NT2/D1 (cell line): ENCODE measurements at regions not wholly inside any gene's neighbourhood (a gene's known extent, or its start where the extent isn't known, plus 50 kb on each side); places are given as distances from the start of the nearest gene placed in this dataset.
"Not testable (repeated sequence)": the region's sequence is repeated elsewhere in the genome, so short reads cannot be mapped to it uniquely, and the experiment has no call there.

Experiments
- DNase-seq: peaks from one replicate; pipeline ENCODE4 v3.0.0-alpha.2; 2011; ENCODE audit warnings: low read depth, low spot score
- H3K27me3 ChIP-seq: 2 replicates; pipeline ENCODE4 v1.6.0; 2011; ENCODE audit warnings: mild to moderate bottlenecking; ENCODE audit not compliant: insufficient read length, insufficient read depth
- H3K36me3 ChIP-seq: 2 replicates; pipeline ENCODE4 v1.6.1; 2011; ENCODE audit warnings: mild to moderate bottlenecking, low read length, mixed read lengths; ENCODE audit not compliant: insufficient read depth, insufficient read length
- H3K4me1 ChIP-seq: 2 replicates; pipeline ENCODE4 v1.5.1; 2011; ENCODE audit not compliant: insufficient read depth, insufficient read length
- H3K4me3 ChIP-seq: 2 replicates; pipeline ENCODE4 v1.5.1; 2011; ENCODE audit warnings: low read depth; ENCODE audit not compliant: insufficient read length
- H3K9ac ChIP-seq: 2 replicates; pipeline ENCODE4 v1.6.0; 2011; ENCODE audit warnings: low read depth; ENCODE audit not compliant: insufficient read length
- H3K9me3 ChIP-seq: 2 replicates; pipeline ENCODE4 v1.5.1; 2011; ENCODE audit warnings: mild to moderate bottlenecking, low read length; ENCODE audit not compliant: insufficient read depth
- SUZ12 ChIP-seq: IDR thresholded peaks from 2 replicates; pipeline ENCODE4 v1.6.1; 2011; ENCODE audit not compliant: insufficient read length, insufficient read depth; ENCODE audit errors: extremely low read depth
- YY1 ChIP-seq: IDR thresholded peaks from 2 replicates; pipeline ENCODE4 v1.6.1; 2011; ENCODE audit not compliant: insufficient read length, insufficient read depth
- ZNF274 ChIP-seq: IDR thresholded peaks from 2 replicates; pipeline ENCODE4 v1.6.1; 2011; ENCODE audit warnings: mild to moderate bottlenecking, low read depth, low read length

DNA sequence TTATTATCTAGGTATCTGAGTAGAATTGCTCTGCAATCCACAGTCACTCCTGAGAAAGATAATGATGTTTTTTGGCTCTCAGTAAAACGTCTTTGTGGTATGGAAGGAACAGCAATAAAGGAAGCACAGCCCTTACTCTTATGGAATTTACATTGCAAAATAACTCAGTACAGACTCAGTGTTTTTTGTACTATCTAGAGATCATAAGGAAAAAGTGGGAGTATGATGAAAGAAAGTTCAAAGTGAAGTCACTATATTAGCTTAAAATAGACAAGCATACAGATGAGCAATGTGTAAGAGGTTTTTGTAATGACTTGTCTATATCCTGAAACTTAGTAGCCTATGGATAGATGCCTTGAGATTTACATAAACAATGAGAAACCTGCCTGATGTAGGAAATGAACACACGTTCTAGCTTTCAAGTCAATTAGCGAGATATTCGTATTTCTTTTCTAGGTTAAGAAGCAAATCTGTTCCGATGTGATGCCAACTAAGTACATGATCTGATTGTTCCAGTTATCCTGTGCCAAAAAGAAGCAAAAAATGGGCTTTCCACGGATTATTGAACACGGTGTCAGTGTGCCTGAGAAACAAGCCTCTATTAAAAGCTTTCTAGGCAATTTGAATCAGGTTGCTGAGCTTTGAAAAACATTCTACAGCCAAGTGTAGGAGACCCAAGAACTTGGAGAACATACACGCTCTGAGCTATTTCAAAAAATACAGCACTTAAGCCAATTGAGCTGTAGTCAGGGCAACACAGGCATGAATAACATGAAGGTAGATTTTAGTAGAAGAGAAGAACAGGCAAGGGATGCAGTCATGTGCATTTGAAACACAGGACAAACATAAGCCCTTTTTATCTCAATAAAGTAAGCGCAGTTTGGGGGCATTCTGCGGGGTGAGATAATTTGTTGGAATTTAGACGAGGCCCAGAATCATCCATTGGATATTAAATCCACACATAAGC lies 86.3 kb upstream of the TAF11L2 start:
- no peak for DNase-seq
- TF ChIP-seq SUZ12, result no peak
- no peak for TF ChIP-seq ZNF274
- no peak for TF ChIP-seq YY1
- no peaks in the 10 kb centered on the region for H3K36me3 ChIP-seq
- no peak overlapping the region for H3K4me3 ChIP-seq
- H3K4me1 ChIP-seq, result peaks cover 8% of the 10 kb centered on the region
- no peaks in the 10 kb centered on the region for H3K9me3 ChIP-seq
- H3K27me3 ChIP-seq, result no peaks in the 10 kb centered on the region
- no peak overlapping the region for H3K9ac ChIP-seq

DNA sequence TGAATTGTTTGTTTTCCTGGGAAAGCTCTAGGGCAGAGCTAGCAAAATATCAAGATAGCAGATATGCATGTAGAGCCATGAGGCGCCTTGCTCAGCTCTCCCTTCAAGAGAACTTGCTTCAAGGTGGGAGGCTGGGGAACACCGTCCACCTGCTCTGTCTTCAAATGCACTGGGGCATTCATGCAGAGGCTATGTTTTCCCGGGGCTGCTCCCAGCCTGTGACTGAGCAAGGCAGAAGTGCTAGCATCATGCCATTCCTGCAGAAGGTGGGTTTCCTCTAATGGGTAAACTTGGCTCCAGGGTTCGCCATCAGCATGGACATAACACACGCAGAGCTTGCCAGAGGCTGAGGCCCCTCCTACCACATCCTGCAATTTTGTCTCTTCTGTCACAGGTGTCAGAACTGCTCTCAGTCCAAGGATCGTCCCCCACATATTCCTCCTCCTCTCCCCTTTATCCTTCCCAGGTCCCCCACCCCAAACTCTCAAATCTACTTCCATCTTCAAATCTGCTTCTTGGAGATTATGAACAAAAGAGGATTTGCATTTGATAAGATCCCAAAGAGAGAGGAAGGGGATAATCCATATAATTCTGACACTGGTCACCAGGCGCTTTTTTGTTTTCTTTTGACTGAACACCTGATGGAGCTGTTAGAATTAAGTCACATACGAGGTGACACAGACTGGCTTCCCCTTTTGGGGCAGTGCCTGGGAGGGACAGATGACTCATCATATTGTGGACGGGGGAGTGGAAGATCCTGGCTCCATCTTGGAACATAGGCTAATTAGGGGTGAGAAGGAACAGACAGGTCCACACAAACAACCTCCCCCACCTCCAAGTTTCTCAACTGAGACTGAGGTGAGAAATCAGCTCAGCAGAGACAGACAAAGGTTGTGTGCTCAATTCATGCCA lies 85.0 kb upstream of the TAF11L2 start:
- Histone ChIP-seq H3K4me3 (no peak overlapping the region), H3K27me3 (no peaks in the 10 kb centered on the region), H3K9me3 (no peaks in the 10 kb centered on the region), H3K36me3 (no peaks in the 10 kb centered on the region), H3K4me1 (peaks cover 8% of the 10 kb centered on the region), H3K9ac (no peak overlapping the region)
- TF ChIP-seq SUZ12 (no peak), ZNF274 (no peak), YY1 (no peak)
- no peak for DNase-seq

DNA sequence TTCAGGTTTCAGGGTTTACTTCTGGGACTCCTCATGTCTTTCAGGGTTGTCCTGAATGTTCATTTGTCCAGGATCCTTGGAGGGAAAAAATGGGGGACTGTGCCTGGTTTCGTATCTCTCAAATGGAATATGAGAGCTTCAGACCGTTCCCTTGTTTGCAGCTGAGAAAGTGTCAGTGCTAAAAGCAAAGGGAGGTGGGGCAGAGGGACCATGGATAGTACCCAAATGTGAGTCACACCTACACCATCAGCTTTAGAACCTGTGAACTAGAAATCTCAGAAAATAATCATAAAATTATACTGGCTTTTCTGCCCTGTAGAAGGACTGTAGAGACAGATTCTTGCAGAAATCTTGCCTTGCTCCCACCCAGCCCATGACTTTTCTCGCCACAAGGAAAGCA lies 84.3 kb upstream of the TAF11L2 start:
- DNase-seq, result no peak
- Histone ChIP-seq H3K4me1 (peaks cover 8% of the 10 kb centered on the region), H3K27me3 (no peaks in the 10 kb centered on the region), H3K4me3 (no peak overlapping the region), H3K36me3 (no peaks in the 10 kb centered on the region), H3K9ac (no peak overlapping the region), H3K9me3 (no peaks in the 10 kb centered on the region)
- TF ChIP-seq ZNF274, result no peak
- TF ChIP-seq SUZ12, result no peak
- no peak for TF ChIP-seq YY1

GRCh38 chr5:17415321-17415758 lies 82.7 kb upstream of the TAF11L2 start:
- Histone ChIP-seq H3K9ac (peak overlapping the region; percentile 51), H3K27me3 (no peaks in the 10 kb centered on the region)
- no peak for DNase-seq

GRCh38 chr5:17416374-17416773 lies 81.7 kb upstream of the TAF11L2 start:
- not testable (repeated sequence) for H3K36me3 ChIP-seq, H3K9ac ChIP-seq, H3K27me3 ChIP-seq, H3K4me3 ChIP-seq, DNase-seq, H3K4me1 ChIP-seq, H3K9me3 ChIP-seq

More at GRCh38 chr5:17415321-17415758, 82.7 kb upstream of the TAF11L2 start:
- Histone ChIP-seq H3K36me3 (no peaks in the 10 kb centered on the region), H3K4me3 (no peak overlapping the region), H3K4me1 (peaks cover 8% of the 10 kb centered on the region), H3K9me3 (no peaks in the 10 kb centered on the region)
- TF ChIP-seq SUZ12 (no peak), YY1 (no peak), ZNF274 (no peak)

- Histone ChIP-seq H3K9me3 (no peaks in the 10 kb centered on the region), H3K4me3 (no peak overlapping the region), H3K9ac (no peak overlapping the region), H3K27me3 (no peaks in the 10 kb centered on the region), H3K36me3 (no peaks in the 10 kb centered on the region), H3K4me1 (no peaks in the 10 kb centered on the region)
- no peak for TF ChIP-seq SUZ12
- TF ChIP-seq YY1, result no peak
- TF ChIP-seq ZNF274, result no peak
- no peak for DNase-seq
Observed at GRCh38 chr5:17424674-17425073, 73.4 kb upstream of the TAF11L2 start.

DNA sequence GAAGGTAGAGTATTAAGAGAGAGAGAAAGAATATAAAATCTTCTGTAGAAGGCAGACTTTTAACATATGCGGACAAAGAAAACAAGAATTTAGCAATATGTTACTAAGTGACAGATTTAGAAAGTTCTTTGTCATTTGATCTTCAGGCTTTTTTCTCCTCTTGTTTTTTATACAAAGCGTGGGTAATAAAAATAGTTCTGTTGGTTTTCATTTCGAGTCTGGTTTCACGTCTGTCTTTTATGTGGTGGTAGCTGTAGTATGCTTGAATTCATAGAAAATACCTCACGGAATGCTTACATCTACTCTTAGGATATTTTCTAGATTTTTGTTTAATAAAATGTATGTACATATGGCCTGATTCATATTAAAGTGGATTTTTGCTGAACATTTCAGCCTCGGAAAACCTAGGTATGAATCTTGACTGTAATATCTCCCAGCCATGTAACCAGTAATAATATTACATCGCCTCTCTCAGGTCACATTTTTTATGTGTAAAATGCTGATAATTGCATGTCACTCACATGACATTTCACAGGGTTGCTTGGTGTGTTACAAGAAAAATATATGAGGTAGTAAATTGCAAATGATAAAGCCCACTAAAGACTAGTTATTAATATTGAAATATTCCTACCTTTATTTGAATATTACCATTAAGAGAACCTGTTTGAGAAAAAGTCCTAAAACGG lies 72.5 kb upstream of the TAF11L2 start:
- no peak for DNase-seq
- H3K4me3 ChIP-seq, result no peak overlapping the region
- no peaks in the 10 kb centered on the region for H3K36me3 ChIP-seq
- no peaks in the 10 kb centered on the region for H3K9me3 ChIP-seq
- H3K27me3 ChIP-seq, result no peaks in the 10 kb centered on the region
- peaks cover 2% of the 10 kb centered on the region for H3K4me1 ChIP-seq
- H3K9ac ChIP-seq, result no peak overlapping the region
- TF ChIP-seq YY1 (no peak), SUZ12 (no peak), ZNF274 (no peak)
